ENCODE measurements at regions not wholly inside any gene's neighbourhood (a gene's known extent, or its start where the extent isn't known, plus 50 kb on each side); places are given as distances from the start of the nearest gene placed in this dataset.

GRCh38 chr12:102569803-102570202 is 89.4 kb upstream of the IGF1 start:
- TF ChIP-seq CTCF (IDR thresholded peaks at IDR 0.05) (no peak), POLR2AphosphoS5 (IDR thresholded peaks at IDR 0.05) (no peak)

Data from gastroesophageal sphincter (tissue), 3 donors.